ENCODE measurements at regions not wholly inside any gene's neighbourhood (a gene's known extent, or its start where the extent isn't known, plus 50 kb on each side); places are given as distances from the start of the nearest gene placed in this dataset.

DNA sequence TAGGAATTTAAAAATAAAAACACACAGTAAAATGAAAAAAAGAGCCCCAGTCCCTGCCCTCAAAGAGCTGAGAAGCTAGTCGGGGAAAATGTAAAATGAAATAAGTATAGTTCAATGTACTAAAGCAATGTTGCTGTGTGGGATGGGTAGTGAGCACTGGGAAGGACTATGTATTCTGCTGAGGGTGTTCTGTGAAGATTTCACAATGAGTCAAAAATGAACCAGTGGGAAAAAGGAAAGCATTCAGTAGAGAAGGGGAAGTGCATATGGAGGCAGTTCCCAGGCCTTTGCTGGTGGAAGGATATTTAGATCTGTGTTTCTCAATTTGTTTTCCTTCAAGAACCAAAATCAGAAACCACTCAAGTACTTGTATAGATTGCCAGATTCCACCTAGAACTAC lies 1094.7 kb upstream of the KLHL29 start:
- DNase-seq (ENCODE audit: low read depth in 2 of 2, low spot score in 1 of 2): no peak

- no peak for DNase-seq (ENCODE audit: low read depth in 2 of 2, low spot score in 1 of 2)
These were observed 1094.0 kb upstream of the KLHL29 start for GRCh38 chr2:22290909-22291473.

GRCh38 chr2:22301228-22301627 lies 1083.8 kb upstream of the KLHL29 start:
- DNase-seq (ENCODE audit: low read depth in 2 of 2, low spot score in 1 of 2): no peak

- no peak for DNase-seq (ENCODE audit: low read depth in 2 of 2, low spot score in 1 of 2)
These were observed 1058.7 kb upstream of the KLHL29 start for GRCh38 chr2:22326250-22326649.

DNA sequence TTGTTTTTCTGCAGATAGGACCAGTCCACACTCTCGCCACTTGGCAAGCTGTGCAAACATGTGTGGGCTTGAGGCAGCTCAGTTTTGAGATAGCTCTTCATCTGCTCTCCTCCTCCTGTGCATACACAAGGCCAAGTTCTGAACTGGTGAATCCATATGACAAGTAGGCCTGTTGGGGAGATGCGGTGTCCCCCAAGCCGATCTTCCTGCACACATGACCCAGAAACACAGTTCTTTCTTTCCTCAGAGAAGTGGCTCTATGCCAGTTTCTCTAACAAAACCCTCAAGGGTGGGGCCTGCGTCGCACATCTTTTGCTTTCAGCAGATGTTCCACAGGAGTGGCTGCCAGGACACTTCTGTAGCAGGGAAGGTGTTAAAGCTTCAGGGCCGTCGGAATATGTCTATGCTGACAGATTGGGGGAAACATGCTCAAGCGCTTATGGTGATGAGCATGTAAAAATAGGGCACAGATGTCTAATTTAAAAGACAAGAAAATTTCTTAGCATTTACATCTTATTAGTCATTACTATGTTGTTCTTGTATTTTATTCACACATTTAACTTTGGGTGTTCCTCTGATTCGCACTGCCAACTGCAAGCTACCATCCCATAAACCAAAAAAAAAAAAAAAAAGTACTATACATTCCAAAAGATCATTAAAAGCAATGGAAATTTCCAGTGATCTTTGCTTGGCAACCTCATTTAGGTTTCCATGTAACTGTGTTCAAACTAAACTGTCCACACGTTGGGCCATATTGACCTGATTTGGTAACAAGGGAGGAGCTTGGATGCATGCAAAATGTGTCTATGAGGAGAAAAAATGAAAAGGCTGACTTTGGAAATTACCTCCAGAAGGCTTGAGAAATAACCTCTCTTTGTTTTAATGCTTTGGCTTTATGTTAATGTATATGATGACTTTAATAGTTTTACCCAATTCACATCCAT lies 1055.5 kb upstream of the KLHL29 start:
- no peak for DNase-seq (ENCODE audit: low read depth in 2 of 2, low spot score in 1 of 2)

DNA sequence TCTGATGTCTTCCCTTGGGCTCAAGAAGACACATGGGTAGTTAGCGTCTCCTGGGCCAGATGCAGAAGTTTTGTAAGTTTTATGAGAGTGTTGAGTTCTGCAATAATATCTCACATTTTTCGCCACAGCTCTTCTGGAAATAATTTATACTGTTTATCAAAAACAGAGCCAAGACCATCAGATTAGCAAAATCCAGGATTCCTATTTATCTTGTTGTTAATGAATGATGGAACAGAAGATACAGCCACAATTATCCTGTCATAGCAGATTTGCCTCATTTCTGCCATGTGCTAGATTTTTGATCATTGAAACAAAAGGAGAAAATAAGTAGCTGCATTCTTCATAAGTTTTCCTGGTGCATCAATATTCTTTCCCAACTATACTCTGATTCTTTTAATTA lies 1048.6 kb upstream of the KLHL29 start:
- no peak for DNase-seq (ENCODE audit: low read depth in 2 of 2, low spot score in 1 of 2)

- DNase-seq (ENCODE audit: low read depth in 2 of 2, low spot score in 1 of 2): no peak
These were observed 1044.3 kb upstream of the KLHL29 start for GRCh38 chr2:22340716-22341115.

DNA sequence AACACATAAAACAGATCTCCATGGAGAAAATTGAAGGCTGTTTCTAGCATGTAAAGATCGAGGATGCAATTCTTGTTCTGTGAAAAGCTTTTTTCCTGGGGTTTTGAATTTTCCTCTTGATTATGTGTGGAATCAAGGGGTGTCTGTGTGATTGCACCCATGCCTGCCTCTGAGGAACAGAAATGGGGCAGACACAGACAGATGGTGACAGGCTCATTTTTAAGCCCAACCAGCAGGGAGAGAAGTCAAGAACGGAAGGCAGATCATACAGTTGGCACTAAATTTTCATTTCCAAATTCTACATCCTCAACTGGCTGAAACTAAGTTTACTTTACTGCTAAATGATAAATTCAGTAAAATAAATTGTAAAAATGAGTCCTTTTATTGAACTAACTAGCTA lies 1037.7 kb upstream of the KLHL29 start:
- no peak for DNase-seq (ENCODE audit: low read depth in 2 of 2, low spot score in 1 of 2)

- DNase-seq (ENCODE audit: low read depth in 2 of 2, low spot score in 1 of 2): no peak
These were observed 1034.4 kb upstream of the KLHL29 start for GRCh38 chr2:22350621-22351020.

GRCh38 chr2:22355816-22356433 lies 1029.1 kb upstream of the KLHL29 start:
- DNase-seq (ENCODE audit: low read depth in 2 of 2, low spot score in 1 of 2): peak in 1 of 2 donors; percentile 7

GRCh38 chr2:22359071-22359672 lies 1025.8 kb upstream of the KLHL29 start:
- DNase-seq (ENCODE audit: low read depth in 2 of 2, low spot score in 1 of 2): no peak

DNA sequence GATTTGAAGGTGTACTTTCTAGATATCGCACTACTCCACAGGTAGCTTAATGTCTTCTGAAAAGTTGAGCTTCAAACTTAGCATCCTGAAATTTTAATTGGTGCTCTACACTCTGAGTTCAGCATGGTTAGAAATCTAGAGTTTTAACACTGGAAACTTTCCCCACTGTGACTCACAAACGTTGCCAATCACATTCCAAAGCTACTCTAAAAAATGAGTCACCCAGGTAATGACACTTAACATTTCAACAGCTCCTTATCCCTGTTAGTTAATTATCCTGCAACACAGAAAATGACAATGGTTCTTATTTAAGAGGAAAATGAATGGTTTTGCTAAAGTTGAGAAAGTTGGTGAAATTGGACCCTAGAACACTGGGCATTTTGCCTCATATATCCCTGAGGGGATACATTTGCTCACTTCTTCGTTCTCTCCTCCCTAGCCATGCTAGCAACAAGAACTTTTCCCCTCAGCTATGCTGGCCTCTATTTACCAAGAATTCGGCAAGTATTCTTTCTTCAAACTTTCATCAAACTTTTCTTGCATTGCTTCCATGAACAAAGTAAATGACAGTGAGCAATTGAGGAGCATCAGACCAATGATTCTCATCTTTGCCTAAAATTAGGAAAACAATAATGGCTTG lies 1024.1 kb upstream of the KLHL29 start:
- DNase-seq (ENCODE audit: low read depth in 2 of 2, low spot score in 1 of 2): no peak

DNA sequence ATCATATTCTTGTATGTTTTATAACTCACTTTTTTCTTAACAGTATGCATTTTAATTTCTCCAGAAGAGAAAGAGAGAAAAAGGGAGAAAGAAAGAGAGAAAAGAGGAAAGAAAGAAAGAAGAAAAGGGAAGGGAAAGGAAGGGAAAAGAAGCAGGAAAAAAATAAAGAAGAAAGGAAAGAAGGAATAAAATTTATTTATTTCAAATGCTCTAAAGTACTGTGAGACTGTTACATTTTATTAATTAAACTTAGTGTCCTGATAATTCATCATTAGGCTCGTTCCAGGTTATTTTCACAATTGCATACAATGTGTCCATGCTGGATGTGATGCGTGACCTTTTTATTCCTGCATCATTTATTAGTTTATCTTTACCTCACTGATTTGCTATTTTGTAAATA lies 1023.4 kb upstream of the KLHL29 start:
- DNase-seq (ENCODE audit: low read depth in 2 of 2, low spot score in 1 of 2): no peak

DNA sequence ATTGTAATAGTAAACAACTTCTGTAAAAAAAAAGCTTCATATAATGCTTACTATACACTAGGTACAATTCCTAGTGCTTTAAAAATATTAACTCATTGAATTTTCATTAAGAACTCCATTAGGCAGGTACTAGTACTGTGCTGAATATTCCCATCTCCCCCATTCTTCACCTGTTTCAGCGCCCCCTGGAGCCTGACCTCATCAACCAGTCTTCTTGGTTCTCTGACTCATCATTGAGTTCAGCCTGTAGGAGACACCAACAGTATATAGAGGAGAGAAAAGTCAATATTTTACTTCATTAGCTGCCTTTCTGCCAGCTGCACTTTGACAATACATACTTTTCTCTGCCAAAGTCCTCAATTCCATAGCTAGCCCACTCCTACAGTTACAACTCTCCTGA lies 1009.9 kb upstream of the KLHL29 start:
- DNase-seq (ENCODE audit: low read depth in 2 of 2, low spot score in 1 of 2): no peak

DNA sequence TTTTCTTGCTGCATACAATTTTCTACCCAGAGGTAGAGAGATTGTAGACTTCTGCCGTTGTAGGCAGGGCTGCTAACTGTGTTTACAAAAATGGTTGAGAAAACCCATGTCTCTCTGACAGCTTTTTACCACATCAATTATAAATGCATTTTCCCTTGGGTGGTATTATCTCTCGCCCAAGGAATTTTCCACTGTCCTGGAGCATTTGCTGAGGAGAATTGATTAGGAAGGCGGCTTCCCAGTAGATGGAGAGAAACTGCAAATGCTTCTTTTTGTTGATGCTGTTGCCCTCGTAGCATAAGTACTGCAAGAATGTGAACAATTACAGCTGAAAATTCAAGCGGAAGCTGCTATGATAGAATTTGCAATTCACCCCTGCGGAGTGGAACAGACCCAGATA lies 1007.7 kb upstream of the KLHL29 start:
- DNase-seq (ENCODE audit: low read depth in 2 of 2, low spot score in 1 of 2): no peak

DNA sequence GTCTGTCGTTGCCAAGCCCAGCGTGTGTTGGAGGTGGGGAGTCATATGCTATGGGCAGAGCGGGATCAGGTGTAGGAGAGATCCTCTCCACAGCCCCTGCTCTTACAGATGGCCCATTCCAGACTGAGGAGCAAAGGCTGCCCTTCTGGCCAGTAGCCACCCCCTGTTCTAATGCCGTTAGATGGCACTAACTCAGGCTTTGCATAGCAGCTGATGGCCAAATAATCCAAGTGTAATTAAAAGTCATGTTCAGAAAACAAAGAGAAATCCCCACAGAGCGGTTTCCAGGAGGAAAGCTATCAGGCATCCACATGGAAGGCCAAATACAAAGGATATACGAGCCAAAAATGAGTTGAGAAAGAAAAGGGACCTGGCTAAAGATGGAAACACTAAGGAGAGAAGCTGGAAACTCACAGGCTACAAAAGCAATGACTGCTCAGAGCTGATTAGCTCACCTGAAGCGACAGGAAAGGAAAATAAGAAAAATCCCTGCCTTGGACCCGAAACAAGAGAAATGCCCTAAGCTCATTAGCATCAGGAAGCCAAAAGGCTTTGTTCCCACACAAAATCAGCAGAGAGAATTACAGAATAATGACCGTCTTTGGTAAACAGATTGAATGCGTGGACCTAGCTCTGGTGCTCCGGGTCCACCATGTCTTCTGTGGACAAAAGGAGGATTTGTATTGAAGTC lies 1002.4 kb upstream of the KLHL29 start:
- DNase-seq (ENCODE audit: low read depth in 2 of 2, low spot score in 1 of 2): no peak

DNA sequence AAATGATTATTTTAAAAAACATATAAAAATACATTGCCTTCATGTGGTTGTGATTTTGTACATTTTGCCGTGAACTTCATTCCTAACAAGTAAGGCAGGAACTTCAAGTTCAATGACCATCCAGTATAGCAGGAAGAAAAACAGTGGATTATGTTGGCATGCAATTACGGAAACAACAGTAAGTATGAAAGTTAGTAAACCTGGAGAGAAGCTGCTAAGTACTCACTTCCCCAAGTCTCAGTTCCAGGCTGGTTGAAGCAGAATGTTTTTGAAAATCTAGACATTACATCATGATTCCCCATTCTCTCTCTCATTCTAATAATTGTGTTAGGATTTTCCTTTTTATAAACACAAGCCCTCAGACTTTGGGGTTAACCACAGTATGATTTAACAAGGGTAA lies 987.1 kb upstream of the KLHL29 start:
- DNase-seq (ENCODE audit: low read depth in 2 of 2, low spot score in 1 of 2): no peak

DNA sequence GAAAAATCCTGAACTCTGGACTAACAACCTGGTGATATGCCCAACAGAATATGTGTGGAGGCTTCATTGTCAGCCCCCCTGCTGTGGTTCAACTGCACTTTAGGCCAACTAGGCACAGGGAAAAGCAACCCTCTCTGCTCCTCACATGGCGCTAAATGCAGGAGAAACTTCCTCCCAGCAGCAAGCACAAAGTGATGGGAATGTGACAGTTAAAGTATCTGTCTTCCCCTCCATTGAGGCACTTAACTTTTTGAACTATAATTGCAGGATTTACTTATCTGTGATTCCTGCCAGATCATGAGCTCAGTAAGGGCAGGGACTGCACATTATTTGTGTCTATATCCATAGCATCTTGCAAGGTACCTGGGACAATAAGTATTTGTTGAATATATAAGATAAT lies 981.2 kb upstream of the KLHL29 start:
- no peak for DNase-seq (ENCODE audit: low read depth in 2 of 2, low spot score in 1 of 2)

GRCh38 chr2:22406625-22407024 lies 978.4 kb upstream of the KLHL29 start:
- no peak for DNase-seq (ENCODE audit: low read depth in 2 of 2, low spot score in 1 of 2)

GRCh38 chr2:22420076-22420475 lies 964.9 kb upstream of the KLHL29 start:
- DNase-seq (ENCODE audit: low read depth in 2 of 2, low spot score in 1 of 2): no peak

- no peak for DNase-seq (ENCODE audit: low read depth in 2 of 2, low spot score in 1 of 2)
These were observed 942.9 kb upstream of the KLHL29 start for GRCh38 chr2:22442051-22442450.
